Testis (tissue), 2 donors: ENCODE measurements at regions not wholly inside any gene's neighbourhood (a gene's known extent, or its start where the extent isn't known, plus 50 kb on each side); places are given as distances from the start of the nearest gene placed in this dataset.

ENCODE experiments used
- POLR2A ChIP-seq: fragments of 450-650 bp; IDR thresholded peaks from one replicate; pipeline ENCODE4 v1.6.1; 2017; ENCODE audit warnings: antibody characterized with exemption, mild to moderate bottlenecking, moderate library complexity
- TF ChIP-seq, protein P1 (sequence below), 3 experiments: fragments of 450-650 bp in 2 of 3; fragments of 200-600 bp in 1 of 3; sonication (generic) in 1 of 3; IDR thresholded peaks; one replicate each; pipeline ENCODE4 v1.5.1; 2016 to 2019; ENCODE audit warnings: antibody characterized with exemption in 3 of 3, mild to moderate bottlenecking in 2 of 3, moderate library complexity in 1 of 3

- no peak for TF ChIP-seq POLR2A
- TF ChIP-seq, protein P1, sequence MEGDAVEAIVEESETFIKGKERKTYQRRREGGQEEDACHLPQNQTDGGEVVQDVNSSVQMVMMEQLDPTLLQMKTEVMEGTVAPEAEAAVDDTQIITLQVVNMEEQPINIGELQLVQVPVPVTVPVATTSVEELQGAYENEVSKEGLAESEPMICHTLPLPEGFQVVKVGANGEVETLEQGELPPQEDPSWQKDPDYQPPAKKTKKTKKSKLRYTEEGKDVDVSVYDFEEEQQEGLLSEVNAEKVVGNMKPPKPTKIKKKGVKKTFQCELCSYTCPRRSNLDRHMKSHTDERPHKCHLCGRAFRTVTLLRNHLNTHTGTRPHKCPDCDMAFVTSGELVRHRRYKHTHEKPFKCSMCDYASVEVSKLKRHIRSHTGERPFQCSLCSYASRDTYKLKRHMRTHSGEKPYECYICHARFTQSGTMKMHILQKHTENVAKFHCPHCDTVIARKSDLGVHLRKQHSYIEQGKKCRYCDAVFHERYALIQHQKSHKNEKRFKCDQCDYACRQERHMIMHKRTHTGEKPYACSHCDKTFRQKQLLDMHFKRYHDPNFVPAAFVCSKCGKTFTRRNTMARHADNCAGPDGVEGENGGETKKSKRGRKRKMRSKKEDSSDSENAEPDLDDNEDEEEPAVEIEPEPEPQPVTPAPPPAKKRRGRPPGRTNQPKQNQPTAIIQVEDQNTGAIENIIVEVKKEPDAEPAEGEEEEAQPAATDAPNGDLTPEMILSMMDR (IDR thresholded peaks at IDR 0.05), result no peak
Measured at GRCh38 chr2:2645162-2645855, 314.2 kb upstream of the MYT1L start.
